ENCODE measurements at regions not wholly inside any gene's neighbourhood (a gene's known extent, or its start where the extent isn't known, plus 50 kb on each side); places are given as distances from the start of the nearest gene placed in this dataset.

DNA sequence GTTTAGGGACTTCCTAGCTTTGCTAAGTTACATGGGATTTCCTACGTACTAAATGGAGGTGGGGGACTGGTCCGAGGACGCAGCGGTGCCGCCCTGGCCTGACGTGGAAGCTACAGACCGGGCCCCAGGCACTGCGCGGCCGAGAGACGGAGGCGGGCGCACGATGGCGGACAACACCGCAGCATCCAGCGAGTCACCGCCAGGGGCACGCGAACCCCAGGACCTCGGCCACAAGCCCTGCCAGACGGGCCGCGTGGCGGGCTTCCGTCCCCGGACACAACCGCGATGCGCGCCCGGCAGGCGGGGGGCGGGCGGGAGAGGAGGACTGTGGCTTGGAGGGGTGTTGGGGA, 1516.9 kb upstream of the DEFB115 start:
- TF ChIP-seq, protein P1, sequence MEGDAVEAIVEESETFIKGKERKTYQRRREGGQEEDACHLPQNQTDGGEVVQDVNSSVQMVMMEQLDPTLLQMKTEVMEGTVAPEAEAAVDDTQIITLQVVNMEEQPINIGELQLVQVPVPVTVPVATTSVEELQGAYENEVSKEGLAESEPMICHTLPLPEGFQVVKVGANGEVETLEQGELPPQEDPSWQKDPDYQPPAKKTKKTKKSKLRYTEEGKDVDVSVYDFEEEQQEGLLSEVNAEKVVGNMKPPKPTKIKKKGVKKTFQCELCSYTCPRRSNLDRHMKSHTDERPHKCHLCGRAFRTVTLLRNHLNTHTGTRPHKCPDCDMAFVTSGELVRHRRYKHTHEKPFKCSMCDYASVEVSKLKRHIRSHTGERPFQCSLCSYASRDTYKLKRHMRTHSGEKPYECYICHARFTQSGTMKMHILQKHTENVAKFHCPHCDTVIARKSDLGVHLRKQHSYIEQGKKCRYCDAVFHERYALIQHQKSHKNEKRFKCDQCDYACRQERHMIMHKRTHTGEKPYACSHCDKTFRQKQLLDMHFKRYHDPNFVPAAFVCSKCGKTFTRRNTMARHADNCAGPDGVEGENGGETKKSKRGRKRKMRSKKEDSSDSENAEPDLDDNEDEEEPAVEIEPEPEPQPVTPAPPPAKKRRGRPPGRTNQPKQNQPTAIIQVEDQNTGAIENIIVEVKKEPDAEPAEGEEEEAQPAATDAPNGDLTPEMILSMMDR (IDR thresholded peaks at IDR 0.05) = no peak
- TF ChIP-seq POLR2AphosphoS5 (IDR thresholded peaks at IDR 0.05) = no peak
- no peak for TF ChIP-seq POLR2A (IDR thresholded peaks at IDR 0.05)

Measured in stomach (tissue), 4 donors.